ENCODE measurements at regions not wholly inside any gene's neighbourhood (a gene's known extent, or its start where the extent isn't known, plus 50 kb on each side); places are given as distances from the start of the nearest gene placed in this dataset.

DNA sequence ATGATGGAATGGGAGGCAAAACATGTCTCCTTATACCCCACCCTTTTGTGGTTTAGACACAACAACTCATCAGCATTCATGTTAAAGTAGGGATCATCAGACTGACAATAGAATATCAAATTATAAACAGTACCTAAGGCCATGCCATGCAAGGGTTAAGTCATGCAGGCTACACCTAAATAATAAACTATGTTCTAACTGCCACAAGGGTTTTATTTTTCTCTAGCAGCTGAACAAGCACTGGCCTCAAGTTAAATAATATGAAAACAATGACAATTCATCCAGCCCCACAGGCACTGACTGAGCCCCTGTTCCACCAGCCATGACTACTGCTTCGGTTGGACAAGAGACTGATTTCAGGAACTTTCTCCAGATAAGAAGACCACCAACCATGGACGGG lies 164.5 kb upstream of the PIRT start:
- WGBS, 2 donors (ENCODE audit: low coverage in 1 of 2) = 21 to 50% methylated on average over 2 of the region's 2 CpGs
- DNase-seq = no peak

DNA sequence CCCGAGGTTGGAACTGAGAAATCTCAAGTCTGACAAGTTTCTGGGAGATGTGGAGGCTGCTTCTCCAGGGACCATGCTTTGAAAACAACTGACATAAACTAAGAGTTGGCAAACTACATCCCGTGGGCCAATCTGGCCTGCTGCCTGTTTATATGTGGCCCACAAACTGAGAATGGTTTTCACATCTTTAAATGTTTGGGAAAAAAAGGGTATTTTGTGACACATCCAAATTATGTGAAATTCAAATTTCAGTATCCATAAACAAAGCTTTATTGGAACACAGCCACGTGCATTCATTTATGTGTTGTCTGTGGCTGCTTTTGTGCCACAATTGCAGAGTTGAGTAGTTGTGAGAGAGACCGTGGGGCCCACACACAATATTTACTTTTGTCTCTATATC lies 163.8 kb upstream of the PIRT start:
- in situ Hi-C loops (cut with MboI; ENCODE audit: low pct_ligation_motif_present in 1 of 4, low pct_unique_long_range_greater_than_20kb in 1 of 4, low sequenced_read_pairs in 3 of 4) = loop anchor here in 1 of 4 donors (25.0 kb wide), 1 partner anchor 161 kb away; no protein-coding TSS in a partner anchor
- intact Hi-C loops (cut with DNase I; ENCODE audit: low total_unique reads) = no loop called here
- TF ChIP-seq POLR2A (IDR thresholded peaks at IDR 0.05) (no peak), POLR2AphosphoS5 (IDR thresholded peaks at IDR 0.05) (no peak), EP300 (IDR thresholded peaks at IDR 0.05; ENCODE audit: low read depth) (no peak)
- TF ChIP-seq, protein P1, sequence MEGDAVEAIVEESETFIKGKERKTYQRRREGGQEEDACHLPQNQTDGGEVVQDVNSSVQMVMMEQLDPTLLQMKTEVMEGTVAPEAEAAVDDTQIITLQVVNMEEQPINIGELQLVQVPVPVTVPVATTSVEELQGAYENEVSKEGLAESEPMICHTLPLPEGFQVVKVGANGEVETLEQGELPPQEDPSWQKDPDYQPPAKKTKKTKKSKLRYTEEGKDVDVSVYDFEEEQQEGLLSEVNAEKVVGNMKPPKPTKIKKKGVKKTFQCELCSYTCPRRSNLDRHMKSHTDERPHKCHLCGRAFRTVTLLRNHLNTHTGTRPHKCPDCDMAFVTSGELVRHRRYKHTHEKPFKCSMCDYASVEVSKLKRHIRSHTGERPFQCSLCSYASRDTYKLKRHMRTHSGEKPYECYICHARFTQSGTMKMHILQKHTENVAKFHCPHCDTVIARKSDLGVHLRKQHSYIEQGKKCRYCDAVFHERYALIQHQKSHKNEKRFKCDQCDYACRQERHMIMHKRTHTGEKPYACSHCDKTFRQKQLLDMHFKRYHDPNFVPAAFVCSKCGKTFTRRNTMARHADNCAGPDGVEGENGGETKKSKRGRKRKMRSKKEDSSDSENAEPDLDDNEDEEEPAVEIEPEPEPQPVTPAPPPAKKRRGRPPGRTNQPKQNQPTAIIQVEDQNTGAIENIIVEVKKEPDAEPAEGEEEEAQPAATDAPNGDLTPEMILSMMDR (IDR thresholded peaks at IDR 0.05) = no peak
- Histone ChIP-seq H3K27ac (no peak overlapping the region), H3K4me3 (no peak overlapping the region), H3K27me3 (no peaks in the 10 kb centered on the region), H3K9me3 (no peaks in the 10 kb centered on the region), H3K4me1 (no peaks in the 10 kb centered on the region), H3K36me3 (no peaks in the 10 kb centered on the region)
- 18 to 22% methylated on average over 2 to 4 of the region's 4 CpGs for WGBS, 2 donors (ENCODE audit: low coverage in 1 of 2)
- DNase-seq = no peak

More for the DNA sequence above, 164.5 kb upstream of the PIRT start:
- intact Hi-C loops (cut with DNase I; ENCODE audit: low total_unique reads) (no loop called here), in situ Hi-C loops (cut with MboI; ENCODE audit: low pct_ligation_motif_present in 1 of 4, low pct_unique_long_range_greater_than_20kb in 1 of 4, low sequenced_read_pairs in 3 of 4) (loop anchor here in 1 of 4 donors (25.0 kb wide), 1 partner anchor 160 kb away; no protein-coding TSS in a partner anchor)
- Histone ChIP-seq H3K27me3 (no peaks in the 10 kb centered on the region), H3K27ac (no peak overlapping the region), H3K4me1 (no peaks in the 10 kb centered on the region), H3K4me3 (no peak overlapping the region), H3K36me3 (no peaks in the 10 kb centered on the region), H3K9me3 (no peaks in the 10 kb centered on the region)
- TF ChIP-seq, protein P1 (IDR thresholded peaks at IDR 0.05) = no peak
- TF ChIP-seq POLR2AphosphoS5 (IDR thresholded peaks at IDR 0.05) = no peak
- TF ChIP-seq POLR2A (IDR thresholded peaks at IDR 0.05) = no peak

DNA sequence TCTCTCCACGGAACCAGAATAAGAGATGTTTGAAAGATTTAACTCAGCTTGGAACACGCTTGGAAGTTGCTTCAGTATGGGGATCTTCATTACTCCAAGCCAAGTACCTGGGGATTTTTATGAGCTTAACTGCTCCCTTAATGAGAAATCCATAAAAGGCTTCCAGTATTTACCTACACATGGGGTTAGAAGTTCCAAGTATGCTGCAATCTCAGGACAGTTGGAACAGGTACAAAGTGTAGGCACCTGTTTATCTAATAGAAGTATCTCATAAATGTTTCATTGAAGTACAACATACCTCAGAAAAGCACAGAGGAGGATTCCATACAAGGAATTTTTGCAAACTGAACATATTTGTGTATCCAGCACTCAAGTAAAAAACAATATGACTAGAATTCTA lies 161.6 kb upstream of the PIRT start:
- DNase-seq = no peak
- WGBS, 2 donors (ENCODE audit: low coverage in 1 of 2) = 50% methylated on average over 2 of the region's 2 CpGs; no CpG with 5 or more reads in 1 of the 2 donors
- intact Hi-C loops (cut with DNase I; ENCODE audit: low total_unique reads) = loop anchor here (10.0 kb wide), 1 partner anchor 65 kb away; no protein-coding TSS in a partner anchor

DNA sequence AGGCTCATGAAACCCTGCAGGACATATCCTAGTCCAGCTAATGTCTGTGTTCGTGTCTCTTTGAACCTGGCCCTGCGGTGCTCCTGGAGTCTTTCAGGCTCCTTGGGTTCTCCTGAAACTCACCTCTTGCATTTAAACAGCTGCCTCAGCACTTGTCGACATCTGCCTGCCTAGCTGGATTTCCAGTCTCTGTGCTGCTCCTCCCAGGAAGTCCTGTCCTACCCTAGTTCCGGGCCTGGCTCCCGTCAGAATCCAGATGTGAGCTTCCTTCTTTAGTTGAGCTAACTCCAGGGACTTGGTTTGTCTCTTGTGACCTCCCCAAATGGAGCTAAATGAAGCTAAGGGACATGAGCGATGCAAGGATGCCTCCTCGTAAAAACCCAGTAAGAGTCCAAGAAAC lies 155.2 kb upstream of the PIRT start:
- H3K36me3 ChIP-seq = no peaks in the 10 kb centered on the region
- no peak overlapping the region for H3K27ac ChIP-seq
- intact Hi-C loops (cut with DNase I; ENCODE audit: low total_unique reads) (loop anchor here (10.0 kb wide), 1 partner anchor 72 kb away; no protein-coding TSS in a partner anchor), in situ Hi-C loops (cut with MboI; ENCODE audit: low pct_ligation_motif_present in 1 of 4, low pct_unique_long_range_greater_than_20kb in 1 of 4, low sequenced_read_pairs in 3 of 4) (no loop called here)
- no peaks in the 10 kb centered on the region for H3K9me3 ChIP-seq
- no peaks in the 10 kb centered on the region for H3K4me1 ChIP-seq
- TF ChIP-seq, protein P1 (IDR thresholded peaks at IDR 0.05) = no peak
- TF ChIP-seq POLR2AphosphoS5 (IDR thresholded peaks at IDR 0.05) = no peak
- TF ChIP-seq POLR2A (IDR thresholded peaks at IDR 0.05) = no peak
- TF ChIP-seq EP300 (IDR thresholded peaks at IDR 0.05; ENCODE audit: low read depth) = no peak
- 50 to 73% methylated on average over 1 to 7 of the region's 7 CpGs for WGBS, 2 donors (ENCODE audit: low coverage in 1 of 2)
- no peak overlapping the region for H3K4me3 ChIP-seq
- H3K27me3 ChIP-seq = no peaks in the 10 kb centered on the region
- DNase-seq = no peak

More for the DNA sequence above, 161.6 kb upstream of the PIRT start:
- H3K27me3 ChIP-seq = no peaks in the 10 kb centered on the region
- H3K4me1 ChIP-seq = no peaks in the 10 kb centered on the region
- no peaks in the 10 kb centered on the region for H3K9me3 ChIP-seq
- in situ Hi-C loops (cut with MboI; ENCODE audit: low pct_ligation_motif_present in 1 of 4, low pct_unique_long_range_greater_than_20kb in 1 of 4, low sequenced_read_pairs in 3 of 4) = no loop called here
- no peak overlapping the region for H3K27ac ChIP-seq
- TF ChIP-seq, protein P1 (IDR thresholded peaks at IDR 0.05) = no peak
- TF ChIP-seq POLR2AphosphoS5 (IDR thresholded peaks at IDR 0.05) (no peak), POLR2A (IDR thresholded peaks at IDR 0.05) (no peak), EP300 (IDR thresholded peaks at IDR 0.05; ENCODE audit: low read depth) (no peak)
- H3K4me3 ChIP-seq = no peak overlapping the region
- H3K36me3 ChIP-seq = no peaks in the 10 kb centered on the region

All from transverse colon (tissue), 4 donors.